MM.1S (cell line): ENCODE measurements at regions not wholly inside any gene's neighbourhood (a gene's known extent, or its start where the extent isn't known, plus 50 kb on each side); places are given as distances from the start of the nearest gene placed in this dataset.

Source experiments
- DNase-seq: peaks from one replicate; pipeline ENCODE4 v3.0.0-alpha.2; 2015
- H2AFZ ChIP-seq: fragments of 300-600 bp; sonication (generic); 2 replicates; pipeline ENCODE4 v1.6.0; 2016; ENCODE audit warnings: antibody characterized with exemption, low read length
- H3F3A ChIP-seq: fragments of 300-600 bp; sonication (generic); 2 replicates; pipeline ENCODE4 v1.6.1; 2016; ENCODE audit warnings: mild to moderate bottlenecking, antibody characterized with exemption, low read length, moderate library complexity, mixed read lengths; ENCODE audit not compliant: insufficient read depth
- H3K27ac ChIP-seq: fragments of 300-600 bp; sonication (generic); 2 replicates; pipeline ENCODE4 v1.5.1; 2016; ENCODE audit warnings: mild to moderate bottlenecking, low read length
- H3K27me3 ChIP-seq: fragments of 300-600 bp; sonication (generic); replicated peaks from 2 replicates; pipeline ENCODE4 v1.6.0; 2016; ENCODE audit warnings: low read length; ENCODE audit not compliant: insufficient read depth
- H3K36me3 ChIP-seq: fragments of 300-600 bp; sonication (generic); replicated peaks from 2 replicates; pipeline ENCODE4 v1.6.1; 2016; ENCODE audit warnings: mild to moderate bottlenecking, low read length, mixed read lengths; ENCODE audit not compliant: insufficient read depth
- H3K4me1 ChIP-seq: fragments of 300-600 bp; sonication (generic); 2 replicates; pipeline ENCODE4 v1.6.1; 2016; ENCODE audit warnings: low read length, mixed read lengths
- H3K4me2 ChIP-seq: fragments of 300-600 bp; sonication (generic); 2 replicates; pipeline ENCODE4 v1.6.0; 2016; ENCODE audit warnings: low read depth, low read length
- H3K4me3 ChIP-seq: fragments of 300-600 bp; sonication (generic); 2 replicates; pipeline ENCODE4 v1.5.1; 2016; ENCODE audit warnings: low read length, mixed read lengths
- H3K79me2 ChIP-seq: fragments of 300-600 bp; sonication (generic); 2 replicates; pipeline ENCODE4 v1.6.1; 2016; ENCODE audit warnings: mixed run types, low read length, mixed read lengths
- H3K9ac ChIP-seq: fragments of 300-600 bp; sonication (generic); 2 replicates; pipeline ENCODE4 v1.6.1; 2016; ENCODE audit warnings: low read length, mixed read lengths
- H3K9me2 ChIP-seq: fragments of 300-600 bp; sonication (generic); replicated peaks from 2 replicates; pipeline ENCODE4 v1.6.1; 2016; ENCODE audit warnings: mild to moderate bottlenecking, low read length, mixed read lengths; ENCODE audit not compliant: insufficient read depth
- H3K9me3 ChIP-seq: fragments of 300-600 bp; sonication (generic); replicated peaks from 2 replicates; pipeline ENCODE4 v1.6.1; 2016; ENCODE audit warnings: mild to moderate bottlenecking, low read length, mixed read lengths; ENCODE audit not compliant: insufficient read depth
- H4K20me1 ChIP-seq: fragments of 300-600 bp; sonication (generic); 2 replicates; pipeline ENCODE4 v1.6.1; 2016; ENCODE audit warnings: mild to moderate bottlenecking, low read length, moderate library complexity, mixed read lengths; ENCODE audit not compliant: insufficient read depth
- EZH2 ChIP-seq: fragments of 300-600 bp; sonication (generic); optimal IDR thresholded peaks from 2 replicates; pipeline ENCODE3; 2017; ENCODE audit warnings: low read depth, mild to moderate bottlenecking, antibody characterized with exemption, low read length, mixed read lengths
- EZH2phosphoT487 ChIP-seq: fragments of 300-600 bp; sonication (generic); IDR thresholded peaks from 2 replicates; pipeline ENCODE4 v1.6.1; 2018; ENCODE audit warnings: antibody characterized with exemption, low read length
- TF ChIP-seq, protein P1 (sequence below): fragments of 300-600 bp; sonication (generic); IDR thresholded peaks from 2 replicates; pipeline ENCODE4 v1.5.1; 2016; ENCODE audit warnings: antibody characterized with exemption, low read length, mixed read lengths

DNA sequence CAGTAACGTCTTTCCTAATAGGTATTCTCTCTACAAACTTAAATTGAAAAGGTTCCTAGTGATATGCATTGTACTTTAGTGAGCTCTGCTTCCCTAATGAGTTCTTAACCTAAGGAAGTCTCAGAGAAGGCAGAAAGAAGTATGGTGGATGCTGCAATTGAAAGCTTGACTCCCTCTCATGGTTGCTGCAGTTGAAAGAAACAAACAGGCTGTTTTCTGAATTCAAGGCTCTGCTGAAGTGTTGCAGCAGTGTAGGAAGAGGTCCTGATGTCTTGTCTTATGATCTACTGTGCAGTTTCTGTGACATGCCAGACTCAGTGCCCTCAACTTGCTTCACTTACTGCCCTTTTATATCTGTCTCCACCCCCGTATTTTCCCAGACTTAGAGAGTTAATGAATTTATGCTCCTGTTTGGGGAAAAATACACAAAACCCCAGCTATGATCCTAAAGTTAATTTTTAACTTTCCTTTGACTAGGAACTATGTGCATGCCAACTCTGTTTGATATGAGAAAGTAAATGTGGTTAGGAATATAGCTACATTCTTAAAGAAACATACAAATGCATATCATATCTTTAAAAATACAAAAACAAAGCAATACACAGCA lies 655.3 kb upstream of the FAM98A start:
- H3K9ac ChIP-seq: no peak overlapping the region

DNA sequence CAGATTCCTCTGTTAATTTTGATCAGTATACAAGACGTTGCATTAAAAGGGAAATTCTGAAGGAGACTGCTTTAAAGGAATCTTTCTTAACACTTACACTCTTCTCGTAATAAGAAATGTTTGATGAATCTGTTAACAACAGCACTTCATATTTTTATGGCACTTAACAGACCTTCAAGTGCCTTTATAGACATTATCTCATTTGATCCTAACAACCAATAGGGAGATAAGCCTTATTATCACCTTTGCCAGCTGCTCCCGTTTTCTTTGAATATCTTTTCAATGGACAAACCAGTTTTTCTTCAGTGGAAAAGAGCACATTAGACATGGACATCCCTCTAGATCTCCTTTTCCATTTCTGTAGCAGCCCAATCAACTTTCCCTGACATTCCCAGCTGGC lies 653.0 kb upstream of the FAM98A start:
- TF ChIP-seq, protein P1, sequence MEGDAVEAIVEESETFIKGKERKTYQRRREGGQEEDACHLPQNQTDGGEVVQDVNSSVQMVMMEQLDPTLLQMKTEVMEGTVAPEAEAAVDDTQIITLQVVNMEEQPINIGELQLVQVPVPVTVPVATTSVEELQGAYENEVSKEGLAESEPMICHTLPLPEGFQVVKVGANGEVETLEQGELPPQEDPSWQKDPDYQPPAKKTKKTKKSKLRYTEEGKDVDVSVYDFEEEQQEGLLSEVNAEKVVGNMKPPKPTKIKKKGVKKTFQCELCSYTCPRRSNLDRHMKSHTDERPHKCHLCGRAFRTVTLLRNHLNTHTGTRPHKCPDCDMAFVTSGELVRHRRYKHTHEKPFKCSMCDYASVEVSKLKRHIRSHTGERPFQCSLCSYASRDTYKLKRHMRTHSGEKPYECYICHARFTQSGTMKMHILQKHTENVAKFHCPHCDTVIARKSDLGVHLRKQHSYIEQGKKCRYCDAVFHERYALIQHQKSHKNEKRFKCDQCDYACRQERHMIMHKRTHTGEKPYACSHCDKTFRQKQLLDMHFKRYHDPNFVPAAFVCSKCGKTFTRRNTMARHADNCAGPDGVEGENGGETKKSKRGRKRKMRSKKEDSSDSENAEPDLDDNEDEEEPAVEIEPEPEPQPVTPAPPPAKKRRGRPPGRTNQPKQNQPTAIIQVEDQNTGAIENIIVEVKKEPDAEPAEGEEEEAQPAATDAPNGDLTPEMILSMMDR: no peak
- TF ChIP-seq EZH2phosphoT487 (no peak), EZH2 (no peak)
- Histone ChIP-seq H3K4me1 (no peaks in the 10 kb centered on the region), H3K36me3 (no peaks in the 10 kb centered on the region)

More for the DNA sequence above, 655.3 kb upstream of the FAM98A start:
- Histone ChIP-seq H3K9me2 (no peaks in the 10 kb centered on the region), H3K9me3 (no peaks in the 10 kb centered on the region), H3K79me2 (no peaks in the 10 kb centered on the region), H3K27me3 (no peaks in the 10 kb centered on the region), H3K4me1 (no peaks in the 10 kb centered on the region), H3F3A (no peaks in the 10 kb centered on the region), H4K20me1 (no peaks in the 10 kb centered on the region), H3K27ac (no peak overlapping the region), H3K36me3 (no peaks in the 10 kb centered on the region), H3K4me2 (no peak overlapping the region), H2AFZ (no peak overlapping the region), H3K4me3 (no peak overlapping the region)
- DNase-seq: no peak
- no peak for TF ChIP-seq EZH2phosphoT487
- TF ChIP-seq, protein P1: no peak

DNA sequence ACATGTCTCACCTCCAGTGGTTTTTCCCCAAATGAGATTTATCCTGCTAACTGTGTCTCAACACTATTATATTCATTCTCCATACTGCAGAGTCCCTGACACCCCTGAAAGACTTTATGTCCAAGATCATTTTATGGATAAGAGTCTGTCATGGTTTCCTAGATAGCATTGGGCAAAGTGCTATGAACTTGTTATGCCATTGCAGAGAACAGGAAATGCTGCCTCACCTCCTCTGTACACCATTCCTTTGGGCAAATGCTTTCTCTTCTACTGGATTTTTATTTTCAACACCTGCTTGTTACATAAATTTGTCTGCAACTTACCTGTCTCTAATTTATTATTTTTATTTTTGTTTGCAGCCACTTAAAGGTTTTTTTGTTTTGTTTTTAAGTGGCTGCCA lies 652.5 kb upstream of the FAM98A start:
- H3K9me2 ChIP-seq: no peaks in the 10 kb centered on the region
- no peak overlapping the region for H3K4me3 ChIP-seq
- no peaks in the 10 kb centered on the region for H3K36me3 ChIP-seq
- TF ChIP-seq, protein P1: no peak
- TF ChIP-seq EZH2phosphoT487: no peak
- TF ChIP-seq EZH2: no peak
- no peaks in the 10 kb centered on the region for H3K27me3 ChIP-seq
- H3K9ac ChIP-seq: no peak overlapping the region
- no peak for DNase-seq
- no peaks in the 10 kb centered on the region for H3K9me3 ChIP-seq
- H3F3A ChIP-seq: no peaks in the 10 kb centered on the region
- H2AFZ ChIP-seq: no peak overlapping the region
- no peaks in the 10 kb centered on the region for H3K79me2 ChIP-seq
- no peaks in the 10 kb centered on the region for H4K20me1 ChIP-seq
- no peak overlapping the region for H3K4me2 ChIP-seq
- H3K4me1 ChIP-seq: no peaks in the 10 kb centered on the region
- H3K27ac ChIP-seq: no peak overlapping the region

More for the DNA sequence above, 653.0 kb upstream of the FAM98A start:
- no peaks in the 10 kb centered on the region for H4K20me1 ChIP-seq
- no peaks in the 10 kb centered on the region for H3K9me3 ChIP-seq
- no peak overlapping the region for H3K27ac ChIP-seq
- no peaks in the 10 kb centered on the region for H3K9me2 ChIP-seq
- no peaks in the 10 kb centered on the region for H3F3A ChIP-seq
- no peak overlapping the region for H3K9ac ChIP-seq
- no peaks in the 10 kb centered on the region for H3K79me2 ChIP-seq
- H3K27me3 ChIP-seq: no peaks in the 10 kb centered on the region
- H3K4me2 ChIP-seq: no peak overlapping the region
- H3K4me3 ChIP-seq: no peak overlapping the region
- no peak overlapping the region for H2AFZ ChIP-seq
- no peak for DNase-seq
